HCT116 (cell line): ENCODE measurements at regions not wholly inside any gene's neighbourhood (a gene's known extent, or its start where the extent isn't known, plus 50 kb on each side); places are given as distances from the start of the nearest gene placed in this dataset.

Experiments used
- ATAC-seq: fragments of 200-7000 bp; cut with Tn5 transposase; 2 replicates; pipeline ENCODE4 v1.9.1; 2020; ENCODE audit warnings: mild to moderate bottlenecking, moderate library complexity
- BruUV-seq: library from RNA; stranded (reverse); fragments of 400-500 nt; replicated peaks from 2 replicates; lab custom pipeline; 2021; lab: Mats Ljungman, UMichigan
- CTCF ChIA-PET: fragments of 300-600 bp; sonication (Branson Sonifier 250); formaldehyde crosslinking; loops from one replicate; lab custom pipeline; 2021; ENCODE audit warnings: antibody characterized with exemption; lab: Charles Lee
- POLR2A ChIA-PET: fragments of 300-600, 350-600 bp; sonication (Branson Sonifier 250); formaldehyde crosslinking; loops from one replicate; lab custom pipeline; 2021; ENCODE audit warnings: antibody characterized with exemption; lab: Charles Lee
- RAD21 ChIA-PET, 2 experiments: fragments of 300-600 bp; sonication (Branson Sonifier 250); formaldehyde crosslinking; loops; one replicate each; lab custom pipeline; 2023; ENCODE audit warnings: low total read pairs in 2 of 2; ENCODE audit not compliant: uncharacterized antibody in 2 of 2, unreplicated experiment in 2 of 2, low non-redundant PET in 1 of 2; lab: Charles Lee
- DNase-seq: peaks from one replicate; pipeline ENCODE4 v3.0.0-alpha.2; 2010; ENCODE audit warnings: low read depth, low spot score
- H2AFZ ChIP-seq: fragments of 200-600 bp; shearing (Covaris generic), sonication (generic); 2 replicates; pipeline ENCODE4 v1.6.1; 2017; ENCODE audit warnings: low read depth, mixed run types, mixed read lengths, antibody characterized with exemption, low read length; ENCODE audit not compliant: poor library complexity, severe bottlenecking
- H3K27ac ChIP-seq: 2 replicates; pipeline ENCODE4 v1.5.1; 2012; ENCODE audit warnings: low read depth, low read length
- H3K27me3 ChIP-seq: fragments of 200-600 bp; sonication (generic); 2 replicates; pipeline ENCODE4 v1.6.1; 2016; ENCODE audit warnings: mixed run types, low read length, mixed read lengths; ENCODE audit not compliant: insufficient read depth
- H3K36me3 ChIP-seq, 2 experiments: fragments of 200-500 bp in 1 of 2; fragments of 200-600 bp in 1 of 2; sonication (Bioruptor generic) in 1 of 2; sonication (generic) in 1 of 2; 2 replicates each; pipeline versions ENCODE4 v1.5.1 to v1.6.1; 2014 to 2016; ENCODE audit warnings: low read length in 2 of 2, inconsistent platforms in 1 of 2, mixed read lengths in 1 of 2, mixed run types in 1 of 2; ENCODE audit not compliant: insufficient read depth in 2 of 2, control insufficient read depth in 1 of 2
- H3K4me1 ChIP-seq, 2 experiments: fragments of 200-600 bp in 1 of 2; sonication (generic) in 1 of 2; 2 replicates each; pipeline versions ENCODE4 v1.5.1 to v1.6.1; 2012 to 2017; ENCODE audit warnings: low read length in 2 of 2, inconsistent platforms in 1 of 2, mild to moderate bottlenecking in 1 of 2, mixed read lengths in 1 of 2, mixed run types in 1 of 2, moderate library complexity in 1 of 2; ENCODE audit not compliant: insufficient read depth in 2 of 2, control insufficient read depth in 1 of 2
- H3K4me2 ChIP-seq: fragments of 200-600 bp; sonication (generic); 2 replicates; pipeline ENCODE4 v1.6.1; 2017; ENCODE audit warnings: mixed run types, low read length, mixed read lengths
- H3K4me3 ChIP-seq, 2 experiments: fragments of 200-600 bp in 1 of 2; sonication (generic) in 1 of 2; replicated peaks in 1 of 2; 2 replicates each; pipeline ENCODE4 v1.5.1; 2011 to 2016; ENCODE audit warnings: low read length in 2 of 2, control low read depth in 1 of 2, low read depth in 1 of 2, mild to moderate bottlenecking in 1 of 2, mixed read lengths in 1 of 2, mixed run types in 1 of 2
- H3K79me2 ChIP-seq: fragments of 200-600 bp; sonication (generic); 2 replicates; pipeline ENCODE4 v1.6.1; 2017; ENCODE audit warnings: mild to moderate bottlenecking, mixed run types, low read length, moderate library complexity, mixed read lengths; ENCODE audit not compliant: insufficient read depth
- H3K9ac ChIP-seq: fragments of 200-600 bp; sonication (generic); 2 replicates; pipeline ENCODE4 v1.6.1; 2016; ENCODE audit warnings: low read length, mixed read lengths
- H3K9me2 ChIP-seq: fragments of 200-600 bp; sonication (generic), shearing (Covaris generic); 2 replicates; pipeline ENCODE4 v1.6.1; 2017; ENCODE audit warnings: mixed run types, mild to moderate bottlenecking, moderate library complexity; ENCODE audit not compliant: insufficient read depth
- H3K9me3 ChIP-seq, 2 experiments: fragments of 200-500 bp in 1 of 2; fragments of 200-600 bp in 1 of 2; sonication (Bioruptor generic) in 1 of 2; sonication (generic) in 1 of 2; 2 replicates each; pipeline ENCODE4 v1.6.1; 2014 to 2017; ENCODE audit warnings: low read length in 2 of 2, mixed read lengths in 2 of 2, inconsistent platforms in 1 of 2, low read depth in 1 of 2, mild to moderate bottlenecking in 1 of 2, mixed run types in 1 of 2, moderate library complexity in 1 of 2; ENCODE audit not compliant: control insufficient read depth in 1 of 2, insufficient read depth in 1 of 2
- H4K20me1 ChIP-seq: fragments of 200-600 bp; sonication (generic), shearing (Covaris generic); 2 replicates; pipeline ENCODE4 v1.6.1; 2017; ENCODE audit warnings: mixed run types, mild to moderate bottlenecking, moderate library complexity; ENCODE audit not compliant: insufficient read depth
- CBX3 ChIP-seq: IDR thresholded peaks from 2 replicates; pipeline ENCODE4 v1.6.1; 2012; ENCODE audit warnings: low read depth
- CEBPB ChIP-seq: IDR thresholded peaks from 2 replicates; pipeline ENCODE4 v1.6.1; 2012; ENCODE audit warnings: low read depth
- ELF1 ChIP-seq: IDR thresholded peaks from 2 replicates; pipeline ENCODE4 v1.6.1; 2012; ENCODE audit warnings: low read depth, borderline replicate concordance
- POLR2A ChIP-seq: IDR thresholded peaks from 2 replicates; pipeline ENCODE4 v1.7.0; 2011; ENCODE audit warnings: borderline replicate concordance; ENCODE audit not compliant: insufficient read depth, insufficient read length; ENCODE audit errors: extremely low read depth
- POLR2AphosphoS5 ChIP-seq: IDR thresholded peaks from 2 replicates; pipeline ENCODE4 v1.6.1; 2011; ENCODE audit warnings: mild to moderate bottlenecking, low read depth, low read length, moderate library complexity
- RAD21 ChIP-seq: IDR thresholded peaks from 2 replicates; pipeline ENCODE4 v1.6.1; 2012; ENCODE audit warnings: low read depth, mild to moderate bottlenecking
- SIN3A ChIP-seq: IDR thresholded peaks from 2 replicates; pipeline ENCODE4 v1.6.1; 2012; ENCODE audit warnings: low read depth
- ZFX ChIP-seq: fragments of 450-650 bp; IDR thresholded peaks from 2 replicates; pipeline ENCODE4 v1.6.1; 2017
- intact Hi-C: fragments of 100-400 bp; cut with micrococcal nuclease; formaldehyde crosslinking; loops from 2 replicates; pipeline ENCODE4 v1.10.0; 2022
- TF ChIP-seq, protein P1 (sequence below): IDR thresholded peaks from 2 replicates; pipeline ENCODE4 v1.6.1; 2012
- TF ChIP-seq, protein P2 (sequence below): IDR thresholded peaks from 2 replicates; pipeline ENCODE4 v1.6.1; 2012

DNA sequence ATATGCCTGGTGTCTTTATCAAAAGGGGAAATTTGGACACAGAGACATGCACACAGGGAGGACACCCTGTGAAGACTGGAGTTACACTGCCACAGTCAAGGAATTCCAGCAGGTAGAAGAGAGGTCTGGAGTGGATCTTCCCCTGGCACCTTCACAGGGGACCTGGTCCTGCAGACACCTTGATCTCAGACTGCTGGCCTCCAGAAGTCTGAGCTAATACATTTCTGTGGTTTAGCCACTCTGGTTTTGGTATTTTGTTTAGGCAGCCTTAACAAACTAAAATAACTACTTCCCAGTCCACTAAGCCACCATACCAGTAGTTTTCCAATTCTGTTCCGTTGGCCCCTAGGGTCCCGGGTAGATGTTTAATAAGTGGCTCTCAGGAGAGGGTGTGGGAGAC is 164.7 kb downstream of the SETD4 start:
- no peaks in the 10 kb centered on the region for H3K4me1 ChIP-seq
- ChIA-PET CTCF (no interaction called here), POLR2A (no interaction called here), RAD21 (no interaction called here)
- no peaks in the 10 kb centered on the region for H3K27me3 ChIP-seq
- no peaks in the 10 kb centered on the region for H4K20me1 ChIP-seq
- no peak overlapping the region for H3K9ac ChIP-seq
- H2AFZ ChIP-seq = no peak overlapping the region
- H3K9me3 ChIP-seq = no peaks in the 10 kb centered on the region
- H3K27ac ChIP-seq = no peak overlapping the region
- H3K9me2 ChIP-seq = no peaks in the 10 kb centered on the region
- H3K36me3 ChIP-seq = no peaks in the 10 kb centered on the region
- no peak overlapping the region for H3K4me3 ChIP-seq
- DNase-seq (no peak), ATAC-seq (no peak)
- no TSS peak for BruUV-seq
- H3K4me2 ChIP-seq = no peak overlapping the region
- intact Hi-C loops = no loop called here
- no peak for TF ChIP-seq RAD21
- TF ChIP-seq, protein P1, sequence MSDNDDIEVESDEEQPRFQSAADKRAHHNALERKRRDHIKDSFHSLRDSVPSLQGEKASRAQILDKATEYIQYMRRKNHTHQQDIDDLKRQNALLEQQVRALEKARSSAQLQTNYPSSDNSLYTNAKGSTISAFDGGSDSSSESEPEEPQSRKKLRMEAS = no peak
- TF ChIP-seq POLR2AphosphoS5 = no peak
- TF ChIP-seq CEBPB = no peak
- no peak for TF ChIP-seq SIN3A
- no peak for TF ChIP-seq CBX3
- no peaks in the 10 kb centered on the region for H3K79me2 ChIP-seq

DNA sequence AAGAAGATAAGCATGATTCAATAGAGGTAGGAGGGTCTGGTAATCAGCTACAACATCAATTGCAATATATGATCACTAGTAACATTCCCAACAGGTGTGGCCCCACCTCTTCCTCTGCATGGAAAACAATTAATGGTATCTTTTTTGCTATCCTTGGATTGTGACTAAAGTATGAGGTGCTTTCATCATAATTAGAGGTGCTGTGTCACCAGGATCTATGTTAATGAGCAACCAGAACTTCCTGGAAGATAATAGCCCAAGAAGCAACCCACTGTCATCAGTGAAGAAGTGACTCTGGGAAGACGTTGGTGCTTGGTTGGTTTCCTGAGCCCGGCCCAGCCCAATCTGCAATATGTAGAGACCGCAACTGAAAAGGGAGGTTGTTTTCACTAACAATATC is 167.2 kb downstream of the SETD4 start:
- H2AFZ ChIP-seq = no peak overlapping the region
- no peak for TF ChIP-seq POLR2AphosphoS5
- no peak for TF ChIP-seq ELF1
- TF ChIP-seq, protein P2, sequence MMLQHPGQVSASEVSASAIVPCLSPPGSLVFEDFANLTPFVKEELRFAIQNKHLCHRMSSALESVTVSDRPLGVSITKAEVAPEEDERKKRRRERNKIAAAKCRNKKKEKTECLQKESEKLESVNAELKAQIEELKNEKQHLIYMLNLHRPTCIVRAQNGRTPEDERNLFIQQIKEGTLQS = no peak
- no peak for TF ChIP-seq POLR2A
- no peak for TF ChIP-seq CBX3
- no peak for TF ChIP-seq CEBPB
- TF ChIP-seq ZFX = no peak
- DNase-seq (no peak), ATAC-seq (no peak)
- H3K4me3 ChIP-seq = no peak overlapping the region
- ChIA-PET POLR2A (no interaction called here), RAD21 (no interaction called here), CTCF (no interaction called here)
- no peaks in the 10 kb centered on the region for H4K20me1 ChIP-seq
- BruUV-seq = no TSS peak
- H3K4me2 ChIP-seq = no peak overlapping the region
- no peaks in the 10 kb centered on the region for H3K79me2 ChIP-seq
- H3K9ac ChIP-seq = no peak overlapping the region
- no peaks in the 10 kb centered on the region for H3K36me3 ChIP-seq
- H3K9me3 ChIP-seq = no peaks in the 10 kb centered on the region
- no peak overlapping the region for H3K27ac ChIP-seq
- H3K27me3 ChIP-seq = no peaks in the 10 kb centered on the region
- intact Hi-C loops = no loop called here
- H3K9me2 ChIP-seq = no peaks in the 10 kb centered on the region
- H3K4me1 ChIP-seq = no peaks in the 10 kb centered on the region
